SK-N-SH (cell line): ENCODE measurements at regions not wholly inside any gene's neighbourhood (a gene's known extent, or its start where the extent isn't known, plus 50 kb on each side); places are given as distances from the start of the nearest gene placed in this dataset.
"Not testable (repeated sequence)": the region's sequence is repeated elsewhere in the genome, so short reads cannot be mapped to it uniquely, and the experiment has no call there.

Experiments
- CTCF ChIA-PET: fragments of 300-600, 350-600 bp; formaldehyde crosslinking; extraction: SDS; loops from one replicate; lab custom pipeline; 2021; lab: Yijun Ruan, JAX
- POLR2A ChIA-PET: fragments of 350-600 bp; sonication (Branson Sonifier 250); formaldehyde crosslinking; extraction: SDS; loops from one replicate; lab custom pipeline; 2020; ENCODE audit warnings: antibody characterized with exemption, inconsistent platforms; lab: Yijun Ruan, JAX
- DNase-seq: peaks from one replicate; pipeline ENCODE4 v3.0.0; 2012
- H2AFZ ChIP-seq: fragments of 200-600 bp; sonication (generic); 2 replicates; pipeline ENCODE4 v1.8.1; 2016; ENCODE audit warnings: antibody characterized with exemption, mild to moderate bottlenecking, low read depth
- H3F3A ChIP-seq: fragments of 200-600 bp; sonication (generic); replicated peaks from 2 replicates; pipeline ENCODE3; 2016; ENCODE audit warnings: antibody characterized with exemption, mild to moderate bottlenecking; ENCODE audit not compliant: insufficient read depth
- H3K27ac ChIP-seq, 2 experiments: fragments of 200-500 bp in 1 of 2; fragments of 200-600 bp in 1 of 2; sonication (Bioruptor generic) in 1 of 2; sonication (generic), shearing (Covaris generic) in 1 of 2; 2 replicates each; pipeline versions ENCODE4 v1.5.1 to v1.6.1; 2014 to 2016; ENCODE audit warnings: low read depth in 2 of 2, inconsistent platforms in 1 of 2, low read length in 1 of 2, mild to moderate bottlenecking in 1 of 2, mixed read lengths in 1 of 2
- H3K27me3 ChIP-seq: fragments of 200-600 bp; sonication (generic), shearing (Covaris generic); 2 replicates; pipeline ENCODE4 v1.6.1; 2016; ENCODE audit warnings: mixed run types; ENCODE audit not compliant: insufficient read depth
- H3K36me3 ChIP-seq, 2 experiments: fragments of 200-500 bp in 1 of 2; fragments of 200-600 bp in 1 of 2; sonication (Bioruptor generic) in 1 of 2; sonication (generic) in 1 of 2; replicated peaks in 1 of 2; 2 replicates each; pipeline versions ENCODE3 to v1.5.1; 2014 to 2016; ENCODE audit warnings: low read length in 1 of 2, mild to moderate bottlenecking in 1 of 2; ENCODE audit not compliant: insufficient read depth in 2 of 2, control insufficient read depth in 1 of 2
- H3K4me1 ChIP-seq, 2 experiments: fragments of 200-500 bp in 1 of 2; fragments of 200-600 bp in 1 of 2; sonication (Bioruptor generic) in 1 of 2; sonication (generic), shearing (Covaris generic) in 1 of 2; 2 replicates each; pipeline versions ENCODE4 v1.5.1 to v1.6.1; 2014 to 2016; ENCODE audit warnings: low read depth in 1 of 2, low read length in 1 of 2, mixed run types in 1 of 2; ENCODE audit not compliant: insufficient read depth in 2 of 2, control insufficient read depth in 1 of 2
- H3K4me2 ChIP-seq: fragments of 200-600 bp; sonication (generic), shearing (Covaris generic); 2 replicates; pipeline ENCODE4 v1.6.1; 2017; ENCODE audit warnings: mixed run types
- H3K4me3 ChIP-seq, 2 experiments: fragments of 200-500 bp in 1 of 2; fragments of 200-600 bp in 1 of 2; sonication (Bioruptor generic) in 1 of 2; sonication (generic), shearing (Covaris generic) in 1 of 2; 2 replicates each; pipeline versions ENCODE4 v1.5.1 to v1.8.1; 2014 to 2016; ENCODE audit warnings: low read depth in 2 of 2, inconsistent platforms in 1 of 2, low read length in 1 of 2, mild to moderate bottlenecking in 1 of 2, mixed read lengths in 1 of 2, moderate library complexity in 1 of 2
- H3K79me2 ChIP-seq: fragments of 200-600 bp; sonication (generic); 2 replicates; pipeline ENCODE4 v1.8.1; 2017; ENCODE audit warnings: mild to moderate bottlenecking; ENCODE audit not compliant: insufficient read depth
- H3K9ac ChIP-seq: fragments of 200-600 bp; sonication (generic); 2 replicates; pipeline ENCODE4 v1.6.1; 2017; ENCODE audit warnings: mixed run types
- H3K9me2 ChIP-seq: fragments of 200-600 bp; sonication (generic); 2 replicates; pipeline ENCODE4 v1.6.1; 2017; ENCODE audit warnings: mixed run types
- H3K9me3 ChIP-seq: fragments of 200-600 bp; sonication (generic); 2 replicates; pipeline ENCODE4 v1.6.1; 2017; ENCODE audit warnings: mixed run types, mild to moderate bottlenecking, moderate library complexity
- H4K20me1 ChIP-seq: fragments of 200-600 bp; sonication (generic); 2 replicates; pipeline ENCODE4 v1.6.1; 2017; ENCODE audit warnings: mild to moderate bottlenecking, mixed run types; ENCODE audit not compliant: insufficient read depth
- EZH2phosphoT487 ChIP-seq: fragments of 200-600 bp; sonication (generic); IDR thresholded peaks from 2 replicates; pipeline ENCODE4 v1.6.1; 2017; ENCODE audit warnings: low read depth, mixed run types, mild to moderate bottlenecking, antibody characterized with exemption, moderate library complexity, borderline replicate concordance
- FOSL2 ChIP-seq: IDR thresholded peaks from 2 replicates; pipeline ENCODE4 v1.4.0; 2012; ENCODE audit warnings: low read depth, mild to moderate bottlenecking, moderate library complexity, borderline replicate concordance
- FOXM1 ChIP-seq: IDR thresholded peaks from 2 replicates; pipeline ENCODE4 v1.4.0; 2012; ENCODE audit warnings: low read depth, mild to moderate bottlenecking
- JUND ChIP-seq: IDR thresholded peaks from 2 replicates; pipeline ENCODE4 v1.4.0; 2012
- PBX3 ChIP-seq: IDR thresholded peaks from 2 replicates; pipeline ENCODE4; 2012
- POLR2AphosphoS5 ChIP-seq: IDR thresholded peaks from 2 replicates; pipeline ENCODE4 v1.6.1; 2012; ENCODE audit warnings: low read depth, low read length
- SMC3 ChIP-seq: IDR thresholded peaks from 2 replicates; pipeline ENCODE4 v1.6.1; 2012; ENCODE audit warnings: low read depth, low read length, improper control_type of control experiment
- TAF1 ChIP-seq: IDR thresholded peaks from 2 replicates; pipeline ENCODE4 v1.6.1; 2012; ENCODE audit warnings: low read depth, mild to moderate bottlenecking, low read length, moderate library complexity, borderline replicate concordance
- TCF12 ChIP-seq: IDR thresholded peaks from 2 replicates; pipeline ENCODE4 v1.4.0; 2012
- TEAD4 ChIP-seq: IDR thresholded peaks from 2 replicates; pipeline ENCODE4 v1.4.0; 2012; ENCODE audit warnings: mild to moderate bottlenecking, borderline replicate concordance; ENCODE audit not compliant: insufficient read depth
- WGBS: methylation state at CpG from one replicate; pipeline ENCODE4 v1.1.6; 2017; ENCODE audit warnings: low lambda C conversion rate; 5-methylcytosine and 5-hydroxymethylcytosine counted together
- TF ChIP-seq, protein P1 (sequence below): IDR thresholded peaks from 2 replicates; pipeline ENCODE4 v1.4.0; 2012; ENCODE audit warnings: low read depth, borderline replicate concordance
- TF ChIP-seq, protein P2 (sequence below): IDR thresholded peaks from 2 replicates; pipeline ENCODE4 v1.4.0; 2012; ENCODE audit warnings: low read depth

GRCh38 chr15:62280625-62281024, 115.5 kb upstream of the C2CD4B start:
- Histone ChIP-seq H3K9me2 (no peaks in the 10 kb centered on the region), H4K20me1 (no peaks in the 10 kb centered on the region), H3K79me2 (no peaks in the 10 kb centered on the region), H3F3A (no peaks in the 10 kb centered on the region), H3K4me3 (no peak overlapping the region), H3K36me3 (no peaks in the 10 kb centered on the region), H3K4me1 (no peaks in the 10 kb centered on the region; a peak in 1 of 4 replicates), H3K9ac (no peak overlapping the region), H3K27me3 (0 out of 2 replicates have a peak, but pooled peaks cover 5% of the 10 kb centered on the region), H3K27ac (no peak overlapping the region), H2AFZ (no peak overlapping the region), H3K9me3 (no peaks in the 10 kb centered on the region), H3K4me2 (no peak overlapping the region)
- ChIA-PET POLR2A (interaction anchor here (0.6 kb wide), 1 partner anchor 74 kb away, joined by 3 read pairs; no protein-coding TSS in a partner anchor), CTCF (interaction anchor here (0.7 to 2.4 kb wide), 3 partner anchors 26 to 57 kb away, joined by 3 to 12 read pairs (median 4); no protein-coding TSS in a partner anchor)
- 68% methylated on average over 5 of the region's 5 CpGs for whole genome bisulfite sequencing
- DNase-seq = no peak
- TF ChIP-seq, protein P1, sequence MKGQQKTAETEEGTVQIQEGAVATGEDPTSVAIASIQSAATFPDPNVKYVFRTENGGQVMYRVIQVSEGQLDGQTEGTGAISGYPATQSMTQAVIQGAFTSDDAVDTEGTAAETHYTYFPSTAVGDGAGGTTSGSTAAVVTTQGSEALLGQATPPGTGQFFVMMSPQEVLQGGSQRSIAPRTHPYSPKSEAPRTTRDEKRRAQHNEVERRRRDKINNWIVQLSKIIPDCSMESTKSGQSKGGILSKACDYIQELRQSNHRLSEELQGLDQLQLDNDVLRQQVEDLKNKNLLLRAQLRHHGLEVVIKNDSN = no peak
- no peak for TF ChIP-seq EZH2phosphoT487
- no peak for TF ChIP-seq PBX3
- TF ChIP-seq POLR2AphosphoS5 = no peak
- TF ChIP-seq SMC3 = no peak
- TF ChIP-seq JUND = no peak
- no peak for TF ChIP-seq TCF12
- TF ChIP-seq TEAD4 = no peak
- TF ChIP-seq TAF1 = no peak
- TF ChIP-seq FOXM1 = no peak
- TF ChIP-seq FOSL2 = no peak
- TF ChIP-seq, protein P2, sequence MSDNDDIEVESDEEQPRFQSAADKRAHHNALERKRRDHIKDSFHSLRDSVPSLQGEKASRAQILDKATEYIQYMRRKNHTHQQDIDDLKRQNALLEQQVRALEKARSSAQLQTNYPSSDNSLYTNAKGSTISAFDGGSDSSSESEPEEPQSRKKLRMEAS = no peak

GRCh38 chr15:62281801-62282200, 116.7 kb upstream of the C2CD4B start:
- H3K4me1 ChIP-seq, H3K9ac ChIP-seq, DNase-seq, POLR2A ChIA-PET, H3K4me2 ChIP-seq, H3K79me2 ChIP-seq, H3K4me3 ChIP-seq, H4K20me1 ChIP-seq, H2AFZ ChIP-seq, H3K36me3 ChIP-seq, H3K27ac ChIP-seq, H3K9me2 ChIP-seq, H3K9me3 ChIP-seq, H3K27me3 ChIP-seq, H3F3A ChIP-seq: not testable (repeated sequence)
- 69% methylated on average over 8 of the region's 8 CpGs for WGBS
- CTCF ChIA-PET = interaction anchor here (3.5 kb wide), 1 partner anchor 25 kb away, joined by 14 read pairs; no protein-coding TSS in a partner anchor
